ENCODE measurements at regions not wholly inside any gene's neighbourhood (a gene's known extent, or its start where the extent isn't known, plus 50 kb on each side); places are given as distances from the start of the nearest gene placed in this dataset.

GRCh38 chr20:24157213-24157612 lies 168.6 kb upstream of the GGTLC1 start:
- DNase-seq = no peak
- ATAC-seq = no peak
- intact Hi-C loops (cut with DNase I, micrococcal nuclease) = loop anchor here in 1 of 2 donors (10.0 kb wide), 1 partner anchor 62 kb away; no protein-coding TSS in a partner anchor

- ATAC-seq = no peak
- no peak for DNase-seq
- intact Hi-C loops (cut with DNase I, micrococcal nuclease) = loop anchor here in 1 of 2 donors (10.0 kb wide), 1 partner anchor 59 kb away; no protein-coding TSS in a partner anchor
Observed at GRCh38 chr20:24153101-24154040, 164.8 kb upstream of the GGTLC1 start.

- no peak for DNase-seq
- intact Hi-C loops (cut with DNase I, micrococcal nuclease) = loop anchor here in 1 of 2 donors (10.0 kb wide), 1 partner anchor 57 kb away; no protein-coding TSS in a partner anchor
Observed at GRCh38 chr20:24151621-24152294, 163.2 kb upstream of the GGTLC1 start.

GRCh38 chr20:24150406-24150805 lies 161.8 kb upstream of the GGTLC1 start:
- intact Hi-C loops (cut with DNase I, micrococcal nuclease) = loop anchor here in 1 of 2 donors (10.0 kb wide), 1 partner anchor 56 kb away; no protein-coding TSS in a partner anchor
- ATAC-seq = no peak
- DNase-seq = no peak

More at GRCh38 chr20:24151621-24152294, 163.2 kb upstream of the GGTLC1 start:
- no peak for ATAC-seq

GRCh38 chr20:24149881-24150307 lies 161.3 kb upstream of the GGTLC1 start:
- ATAC-seq = peak; percentile 60
- peak in 1 of 2 donors; percentile 11 for DNase-seq
- intact Hi-C loops (cut with DNase I, micrococcal nuclease) = loop anchor here in 1 of 2 donors (10.0 kb wide), 1 partner anchor 55 kb away; no protein-coding TSS in a partner anchor

GRCh38 chr20:24149175-24149574 lies 160.6 kb upstream of the GGTLC1 start:
- no peak for ATAC-seq
- no peak for DNase-seq
- intact Hi-C loops (cut with DNase I, micrococcal nuclease) = no loop called here

GRCh38 chr20:24148372-24148771 lies 159.8 kb upstream of the GGTLC1 start:
- ATAC-seq (no peak), DNase-seq (peak in 1 of 2 donors; percentile 31)
- intact Hi-C loops (cut with DNase I, micrococcal nuclease) = no loop called here

- intact Hi-C loops (cut with DNase I, micrococcal nuclease) = no loop called here
- DNase-seq (no peak), ATAC-seq (no peak)
Observed at GRCh38 chr20:24147961-24148360, 159.4 kb upstream of the GGTLC1 start.

GRCh38 chr20:24147479-24147878 lies 158.9 kb upstream of the GGTLC1 start:
- no peak for ATAC-seq

GRCh38 chr20:24146231-24146634 lies 157.7 kb upstream of the GGTLC1 start:
- intact Hi-C loops (cut with DNase I, micrococcal nuclease) = no loop called here
- ATAC-seq (no peak), DNase-seq (no peak)

More at GRCh38 chr20:24147479-24147878, 158.9 kb upstream of the GGTLC1 start:
- intact Hi-C loops (cut with DNase I, micrococcal nuclease) = no loop called here
- DNase-seq = no peak

- DNase-seq (no peak), ATAC-seq (no peak)
- intact Hi-C loops (cut with DNase I, micrococcal nuclease) = no loop called here
Observed at GRCh38 chr20:24144371-24144770, 155.8 kb upstream of the GGTLC1 start.

- intact Hi-C loops (cut with DNase I, micrococcal nuclease) = no loop called here
- ATAC-seq (no peak), DNase-seq (no peak)
Observed at GRCh38 chr20:24141111-24141510, 152.5 kb upstream of the GGTLC1 start.

GRCh38 chr20:24139846-24140245 lies 151.3 kb upstream of the GGTLC1 start:
- DNase-seq (no peak), ATAC-seq (no peak)
- intact Hi-C loops (cut with DNase I, micrococcal nuclease) = no loop called here

- ATAC-seq = no peak
Observed at GRCh38 chr20:24138951-24139350, 150.4 kb upstream of the GGTLC1 start.

GRCh38 chr20:24138196-24138857 lies 149.7 kb upstream of the GGTLC1 start:
- intact Hi-C loops (cut with DNase I, micrococcal nuclease) = no loop called here
- DNase-seq (no peak), ATAC-seq (no peak)

More at GRCh38 chr20:24138951-24139350, 150.4 kb upstream of the GGTLC1 start:
- intact Hi-C loops (cut with DNase I, micrococcal nuclease) = no loop called here
- no peak for DNase-seq

- intact Hi-C loops (cut with DNase I, micrococcal nuclease) = no loop called here
- no peak for ATAC-seq
- no peak for DNase-seq
Observed at GRCh38 chr20:24136659-24137246, 148.2 kb upstream of the GGTLC1 start.

GRCh38 chr20:24135781-24136180 lies 147.2 kb upstream of the GGTLC1 start:
- no peak for ATAC-seq
- DNase-seq = no peak
- intact Hi-C loops (cut with DNase I, micrococcal nuclease) = no loop called here

- DNase-seq (no peak), ATAC-seq (no peak)
- intact Hi-C loops (cut with DNase I, micrococcal nuclease) = no loop called here
Observed at GRCh38 chr20:24134930-24135329, 146.4 kb upstream of the GGTLC1 start.

- intact Hi-C loops (cut with DNase I, micrococcal nuclease) = no loop called here
- ATAC-seq (no peak), DNase-seq (no peak)
Observed at GRCh38 chr20:24134284-24134683, 145.7 kb upstream of the GGTLC1 start.
